Duodenal mucosa (tissue), 2 donors: ENCODE measurements at regions not wholly inside any gene's neighbourhood (a gene's known extent, or its start where the extent isn't known, plus 50 kb on each side); places are given as distances from the start of the nearest gene placed in this dataset.

Experiments used
- H3K27ac ChIP-seq: one replicate; pipeline ENCODE4 v1.7.0; 2013; ENCODE audit warnings: low read depth, low read length
- H3K27me3 ChIP-seq, 2 donors: one replicate each; pipeline ENCODE4 v1.7.0; 2013; ENCODE audit warnings: low read length in 2 of 2, control low read depth in 1 of 2; ENCODE audit not compliant: insufficient read depth in 2 of 2, control insufficient read depth in 1 of 2
- H3K36me3 ChIP-seq, 2 donors: one replicate each; pipeline ENCODE4 v1.7.0; 2013; ENCODE audit warnings: low read length in 2 of 2, control low read depth in 1 of 2; ENCODE audit not compliant: insufficient read depth in 2 of 2, control insufficient read depth in 1 of 2
- H3K4me1 ChIP-seq, 2 donors: one replicate each; pipeline ENCODE4 v1.7.0; 2013; ENCODE audit warnings: low read length in 2 of 2, control low read depth in 1 of 2; ENCODE audit not compliant: insufficient read depth in 2 of 2, control insufficient read depth in 1 of 2
- H3K4me3 ChIP-seq, 2 donors: one replicate each; pipeline ENCODE4 v1.7.0; 2013; ENCODE audit warnings: low read length in 2 of 2, low read depth in 1 of 2
- H3K9ac ChIP-seq, 2 donors: one replicate each; pipeline ENCODE4 v1.7.0; 2013; ENCODE audit warnings: low read length in 2 of 2, low read depth in 1 of 2
- H3K9me3 ChIP-seq, 2 donors: one replicate each; pipeline ENCODE4 v1.7.0; 2013; ENCODE audit warnings: low read length in 2 of 2, control low read depth in 1 of 2; ENCODE audit not compliant: control insufficient read depth in 1 of 2

DNA sequence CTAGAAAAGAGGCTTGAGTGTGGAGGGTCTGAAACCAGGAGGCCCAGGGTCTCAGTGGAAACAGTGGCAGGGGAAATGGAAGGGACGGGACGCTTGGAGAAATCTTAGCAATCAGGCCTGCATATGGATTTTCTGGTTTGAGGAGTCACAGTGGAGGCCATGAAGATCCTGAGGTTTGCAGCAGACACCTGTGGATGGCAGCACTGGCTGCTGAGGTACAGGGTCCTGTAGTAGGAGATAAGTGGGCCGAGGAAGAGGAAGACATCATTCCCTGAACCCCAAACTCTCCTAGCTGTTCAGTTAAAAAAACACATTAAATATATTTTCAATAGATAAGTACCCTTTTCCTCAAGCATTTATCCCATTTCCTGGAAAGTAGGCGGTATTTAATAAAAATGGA is 208.8 kb upstream of the IGFBP3 start:
- Histone ChIP-seq H3K36me3 (no peaks in the 10 kb centered on the region), H3K9ac (no peak overlapping the region), H3K9me3 (no peaks in the 10 kb centered on the region), H3K27me3 (no peaks in the 10 kb centered on the region), H3K4me1 (no peaks in the 10 kb centered on the region), H3K4me3 (no peak overlapping the region), H3K27ac (no peak overlapping the region)

DNA sequence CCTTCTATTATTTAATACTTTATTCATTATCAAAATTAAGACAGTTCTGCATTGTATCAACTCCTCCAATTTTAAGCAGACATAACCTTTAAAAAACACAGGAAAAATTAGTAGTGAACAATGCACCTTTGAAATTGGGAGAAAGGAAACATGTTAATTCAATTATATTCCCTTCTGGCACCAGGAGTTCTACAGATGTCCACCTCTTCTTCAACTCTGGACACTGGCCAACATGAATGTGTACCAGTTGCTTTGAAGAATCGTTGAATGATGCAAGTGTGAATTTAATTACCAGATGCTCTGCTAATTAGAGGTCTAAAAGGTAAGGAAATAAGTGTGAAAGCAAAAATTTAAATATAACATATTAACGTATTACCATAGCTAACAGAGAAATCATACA is 206.7 kb upstream of the IGFBP3 start:
- no peak overlapping the region for H3K27ac ChIP-seq
- H3K4me1 ChIP-seq: no peaks in the 10 kb centered on the region
- H3K27me3 ChIP-seq: no peaks in the 10 kb centered on the region

DNA sequence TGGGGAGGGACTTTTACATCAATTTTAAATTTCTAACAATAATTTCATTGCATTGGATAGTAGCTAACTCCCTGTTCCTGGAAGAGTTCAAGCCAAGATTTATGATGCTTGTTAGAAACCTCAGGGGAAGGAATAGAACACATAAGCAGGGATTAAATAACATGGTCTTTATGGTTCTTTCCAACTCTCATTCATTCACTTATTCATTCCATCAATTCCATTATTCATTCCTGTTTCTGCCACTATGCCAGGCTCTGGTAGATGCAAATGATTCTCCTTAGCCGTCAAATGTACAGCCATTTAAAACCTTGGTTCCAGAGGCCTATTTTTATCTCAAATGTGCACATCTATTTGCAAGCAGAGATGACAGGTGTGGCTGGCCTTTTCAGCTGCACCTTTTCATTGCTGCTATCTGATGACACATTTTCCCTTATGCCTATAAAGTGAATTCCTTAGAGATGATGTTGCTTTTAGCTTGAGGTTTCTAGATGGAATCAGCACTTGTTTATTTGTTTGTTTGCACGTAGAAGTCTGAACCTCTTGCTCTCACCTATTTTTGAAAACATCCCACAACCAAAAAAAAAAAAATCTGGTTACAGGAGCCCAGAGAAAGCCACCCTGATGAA is 205.7 kb upstream of the IGFBP3 start:
- H3K9ac ChIP-seq: no peak overlapping the region
- H3K9me3 ChIP-seq: no peaks in the 10 kb centered on the region
- no peak overlapping the region for H3K27ac ChIP-seq
- no peak overlapping the region for H3K4me3 ChIP-seq
- H3K36me3 ChIP-seq: no peaks in the 10 kb centered on the region
- no peaks in the 10 kb centered on the region for H3K4me1 ChIP-seq
- H3K27me3 ChIP-seq: no peaks in the 10 kb centered on the region

More for the DNA sequence above, 206.7 kb upstream of the IGFBP3 start:
- H3K9me3 ChIP-seq: no peaks in the 10 kb centered on the region
- H3K4me3 ChIP-seq: no peak overlapping the region
- no peak overlapping the region for H3K9ac ChIP-seq
- no peaks in the 10 kb centered on the region for H3K36me3 ChIP-seq

DNA sequence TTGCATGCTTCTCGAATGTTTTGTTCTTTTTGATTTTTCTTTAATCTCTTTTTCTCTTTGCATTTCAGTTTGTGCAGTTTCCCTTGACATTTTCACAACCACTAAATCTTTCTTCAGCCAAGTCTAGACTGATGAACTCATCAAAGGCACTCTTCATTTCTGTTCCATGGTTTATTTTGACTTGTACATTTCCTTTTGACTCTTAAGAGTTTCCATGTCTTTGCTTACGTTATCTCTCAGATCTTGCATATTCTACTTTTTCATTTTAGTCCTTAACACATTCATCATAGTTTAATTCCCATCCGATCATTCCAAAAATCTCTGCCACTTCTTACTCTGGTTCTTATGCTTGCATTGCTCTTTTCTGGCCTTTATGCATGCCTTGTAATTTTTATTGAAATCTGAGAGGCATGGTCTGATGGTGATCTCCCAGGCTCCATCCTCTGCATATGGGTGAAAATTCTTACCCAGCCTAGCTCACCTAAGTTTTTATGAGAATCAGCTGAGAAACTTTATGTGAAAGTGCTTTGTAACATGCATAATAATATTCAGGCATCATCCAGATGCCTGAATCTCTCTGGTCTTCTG is 202.8 kb upstream of the IGFBP3 start:
- no peaks in the 10 kb centered on the region for H3K36me3 ChIP-seq

DNA sequence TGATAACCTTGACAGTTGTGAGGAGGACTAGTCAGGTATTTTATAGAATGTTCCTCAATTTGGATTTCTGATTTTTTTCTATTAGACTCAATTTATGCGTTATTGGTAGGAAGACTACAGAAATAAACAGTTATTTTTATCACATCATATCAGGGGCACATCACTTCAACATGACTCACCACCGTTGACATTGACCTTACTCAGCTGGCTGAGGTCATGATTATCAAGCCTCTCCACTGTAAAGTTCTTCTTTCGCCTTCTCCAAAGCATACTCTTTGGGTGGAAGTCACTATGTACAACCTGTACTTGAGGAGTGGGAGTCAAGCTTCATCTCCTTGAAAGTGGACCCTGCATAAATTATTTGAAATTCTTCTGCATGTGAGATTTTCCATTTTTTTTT is 194.3 kb upstream of the IGFBP3 start:
- Histone ChIP-seq H3K27me3 (no peaks in the 10 kb centered on the region), H3K9me3 (no peaks in the 10 kb centered on the region), H3K36me3 (no peaks in the 10 kb centered on the region), H3K4me1 (no peaks in the 10 kb centered on the region), H3K27ac (no peak overlapping the region), H3K4me3 (no peak overlapping the region), H3K9ac (no peak overlapping the region)

More for the DNA sequence above, 202.8 kb upstream of the IGFBP3 start:
- Histone ChIP-seq H3K27me3 (no peaks in the 10 kb centered on the region), H3K9ac (no peak overlapping the region), H3K9me3 (no peaks in the 10 kb centered on the region), H3K27ac (no peak overlapping the region), H3K4me1 (no peaks in the 10 kb centered on the region), H3K4me3 (no peak overlapping the region)

DNA sequence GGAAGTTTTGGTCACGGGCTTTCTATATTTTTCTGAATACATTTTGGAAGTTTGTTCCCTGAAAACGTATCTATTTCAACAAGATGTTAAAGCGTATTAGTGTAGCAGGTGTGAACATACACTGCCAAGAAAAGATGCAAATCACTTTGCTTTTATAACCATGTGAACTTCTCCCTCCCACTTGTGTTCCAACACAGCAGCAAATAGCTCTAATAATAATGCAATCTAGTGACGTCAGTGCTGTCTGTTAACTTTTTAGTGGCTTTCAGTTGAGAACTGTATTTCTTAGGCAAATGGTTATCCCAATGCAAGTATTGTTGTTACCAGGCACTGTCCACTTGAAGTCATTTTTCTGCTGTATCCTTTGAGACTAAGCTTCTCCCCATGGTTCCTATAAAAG is 188.4 kb upstream of the IGFBP3 start:
- H3K36me3 ChIP-seq: no peaks in the 10 kb centered on the region
- no peaks in the 10 kb centered on the region for H3K4me1 ChIP-seq
- no peaks in the 10 kb centered on the region for H3K27me3 ChIP-seq
- no peak overlapping the region for H3K9ac ChIP-seq
- no peaks in the 10 kb centered on the region for H3K9me3 ChIP-seq
- no peak overlapping the region for H3K4me3 ChIP-seq
- H3K27ac ChIP-seq: no peak overlapping the region

DNA sequence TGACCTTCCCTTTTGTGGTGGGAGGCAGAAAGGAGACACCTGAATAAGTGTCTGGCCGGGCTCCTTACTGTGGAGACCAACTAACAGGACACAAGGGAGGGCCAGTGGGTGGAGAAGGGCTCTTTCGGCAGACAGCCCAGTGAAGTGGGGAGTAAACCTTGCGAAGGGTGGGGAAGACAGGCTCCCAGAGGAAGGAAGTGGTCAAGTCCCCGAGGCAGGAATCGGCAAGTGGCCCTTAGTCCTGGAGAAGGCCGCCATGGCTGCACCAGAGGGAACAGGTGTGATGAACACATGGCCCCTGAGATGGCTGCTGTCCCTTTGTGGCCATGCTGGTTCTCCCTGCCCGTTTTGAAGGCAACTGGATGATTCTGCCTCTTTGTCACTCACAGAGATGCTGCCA is 187.2 kb upstream of the IGFBP3 start:
- Histone ChIP-seq H3K9me3 (no peaks in the 10 kb centered on the region), H3K4me1 (no peaks in the 10 kb centered on the region), H3K4me3 (no peak overlapping the region), H3K9ac (no peak overlapping the region), H3K27me3 (no peaks in the 10 kb centered on the region), H3K27ac (no peak overlapping the region), H3K36me3 (no peaks in the 10 kb centered on the region)

DNA sequence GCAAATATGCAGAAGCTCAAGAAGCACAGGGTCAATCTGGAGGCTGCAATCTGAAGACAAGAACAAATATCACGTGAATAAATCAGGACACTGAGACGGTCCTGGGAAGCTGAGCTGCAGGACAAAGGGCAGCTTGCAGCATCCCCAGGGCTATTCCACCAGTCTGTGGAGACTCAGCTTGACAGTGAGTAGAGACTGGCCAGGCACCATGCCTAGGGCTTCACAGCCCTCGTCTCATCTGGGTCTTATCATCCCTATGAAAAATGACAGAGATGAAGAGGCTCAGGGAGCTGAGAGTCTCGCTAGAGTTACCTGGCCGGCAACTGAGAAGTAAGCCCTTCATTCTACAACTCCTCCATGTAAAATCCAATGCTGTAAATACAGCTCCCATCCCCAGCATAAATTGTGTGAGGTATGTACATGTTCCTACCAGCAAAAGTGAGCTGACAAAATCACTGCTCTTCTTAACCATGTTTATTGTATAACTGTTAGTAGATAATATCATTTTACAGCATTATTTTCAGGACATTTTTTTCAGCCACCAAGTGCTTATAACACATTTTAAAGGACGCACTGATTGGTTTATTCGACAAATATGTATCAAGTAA is 186.6 kb upstream of the IGFBP3 start:
- no peak overlapping the region for H3K9ac ChIP-seq
- H3K4me1 ChIP-seq: no peaks in the 10 kb centered on the region
- no peak overlapping the region for H3K4me3 ChIP-seq
- H3K9me3 ChIP-seq: no peaks in the 10 kb centered on the region
- H3K36me3 ChIP-seq: no peaks in the 10 kb centered on the region
- H3K27me3 ChIP-seq: no peaks in the 10 kb centered on the region
- H3K27ac ChIP-seq: no peak overlapping the region

DNA sequence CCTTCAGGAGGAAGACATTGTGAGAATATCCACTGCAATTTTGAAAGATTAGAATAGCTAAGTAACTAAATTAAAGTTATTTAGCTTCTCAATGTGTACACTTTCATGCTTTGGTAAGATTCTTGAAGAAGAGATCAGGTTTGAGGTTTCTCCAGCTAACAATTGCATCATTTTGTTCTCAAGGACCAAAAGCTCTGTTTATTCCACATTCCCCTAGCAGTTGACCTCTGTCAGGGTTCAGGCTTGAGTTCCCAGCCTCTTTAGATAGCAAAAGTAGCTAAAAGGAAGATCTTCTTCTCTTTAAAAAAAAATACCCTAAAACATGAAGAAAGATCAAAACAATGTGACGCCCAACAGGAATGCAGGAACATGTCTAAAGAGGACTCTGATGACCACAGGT is 179.4 kb upstream of the IGFBP3 start:
- H3K36me3 ChIP-seq: no peaks in the 10 kb centered on the region
- H3K4me1 ChIP-seq: no peaks in the 10 kb centered on the region
- H3K27me3 ChIP-seq: no peaks in the 10 kb centered on the region
- no peak overlapping the region for H3K27ac ChIP-seq
- H3K4me3 ChIP-seq: no peak overlapping the region
- H3K9ac ChIP-seq: no peak overlapping the region
- H3K9me3 ChIP-seq: no peaks in the 10 kb centered on the region

DNA sequence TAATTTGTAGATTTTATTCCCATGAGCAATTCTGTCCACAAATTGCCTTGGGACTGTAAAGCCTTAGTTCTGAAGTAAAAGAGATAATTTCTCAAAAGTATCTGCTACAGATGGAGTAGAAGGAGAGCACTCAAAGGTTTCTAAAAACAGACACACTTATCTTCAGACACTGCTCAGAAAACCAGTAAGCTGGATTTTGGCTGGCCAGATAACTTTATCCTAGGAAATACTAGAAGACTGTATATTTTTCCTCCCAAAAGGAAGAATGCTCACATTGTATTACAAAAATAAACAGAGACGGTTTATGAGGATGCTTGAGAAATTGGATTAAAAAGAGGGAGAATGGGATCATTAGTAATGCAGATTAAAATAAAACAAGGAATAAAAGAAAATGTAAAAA is 178.0 kb upstream of the IGFBP3 start:
- Histone ChIP-seq H3K27ac (no peak overlapping the region), H3K4me1 (no peaks in the 10 kb centered on the region), H3K4me3 (no peak overlapping the region), H3K27me3 (no peaks in the 10 kb centered on the region), H3K9me3 (no peaks in the 10 kb centered on the region), H3K36me3 (no peaks in the 10 kb centered on the region), H3K9ac (no peak overlapping the region)
